Neural cell (in vitro differentiated cells): ENCODE measurements at regions not wholly inside any gene's neighbourhood (a gene's known extent, or its start where the extent isn't known, plus 50 kb on each side); places are given as distances from the start of the nearest gene placed in this dataset.

ENCODE experiments used
- H2AFZ ChIP-seq: fragments of 200-600, 300-800 bp; sonication (generic), shearing (Covaris generic); 2 replicates; pipeline ENCODE4 v1.6.0; 2014; ENCODE audit warnings: low read depth, mild to moderate bottlenecking, antibody characterized with exemption, low read length, moderate library complexity
- H3F3A ChIP-seq: fragments of 200-600 bp; shearing (Covaris generic); 2 replicates; pipeline ENCODE4 v1.6.1; 2016; ENCODE audit warnings: mild to moderate bottlenecking, moderate library complexity, mixed read lengths, antibody characterized with exemption, low read length; ENCODE audit not compliant: insufficient read depth, poor library complexity, severe bottlenecking
- H3K27ac ChIP-seq: fragments of 200-600, 300-800 bp; sonication (generic), shearing (Covaris generic); 2 replicates; pipeline ENCODE4 v1.5.1; 2014; ENCODE audit warnings: mild to moderate bottlenecking, low read length, moderate library complexity
- H3K27me3 ChIP-seq: fragments of 300-800, 200-600 bp; sonication (generic), shearing (Covaris generic); 2 replicates; pipeline ENCODE4 v1.6.0; 2014; ENCODE audit warnings: mild to moderate bottlenecking, low read depth, low read length, moderate library complexity; ENCODE audit not compliant: insufficient read depth
- H3K36me3 ChIP-seq: fragments of 300-800, 200-600 bp; sonication (generic), shearing (Covaris generic); 2 replicates; pipeline ENCODE4 v1.5.1; 2014; ENCODE audit warnings: mild to moderate bottlenecking, antibody characterized with exemption, low read length, moderate library complexity; ENCODE audit not compliant: insufficient read depth
- H3K4me2 ChIP-seq: fragments of 300-800, 200-600 bp; sonication (generic), shearing (Covaris generic); 2 replicates; pipeline ENCODE4 v1.6.0; 2014; ENCODE audit warnings: mild to moderate bottlenecking, low read length
- H3K4me3 ChIP-seq: fragments of 300-800, 200-600 bp; sonication (generic), shearing (Covaris generic); 2 replicates; pipeline ENCODE4 v1.5.1; 2014; ENCODE audit warnings: mild to moderate bottlenecking, low read length, moderate library complexity
- H3K79me2 ChIP-seq: fragments of 200-600 bp; shearing (Covaris generic); replicated peaks from 2 replicates; pipeline ENCODE4 v1.6.0; 2014; ENCODE audit warnings: mild to moderate bottlenecking, low read length, moderate library complexity; ENCODE audit not compliant: insufficient read depth
- H3K9ac ChIP-seq: fragments of 300-800, 200-600 bp; sonication (generic), shearing (Covaris generic); 2 replicates; pipeline ENCODE4 v1.6.1; 2016; ENCODE audit warnings: mild to moderate bottlenecking, low read length, mixed read lengths
- H3K9me2 ChIP-seq: fragments of 200-600 bp; shearing (Covaris generic); 2 replicates; pipeline ENCODE4 v1.6.1; 2016; ENCODE audit warnings: mild to moderate bottlenecking, low read length, mixed read lengths; ENCODE audit not compliant: insufficient read depth
- H3K9me3 ChIP-seq: fragments of 200-600, 300-800 bp; sonication (generic), shearing (Covaris generic); 2 replicates; pipeline ENCODE4 v1.6.1; 2016; ENCODE audit warnings: mild to moderate bottlenecking, mixed run types, low read length, moderate library complexity, mixed read lengths
- H4K20me1 ChIP-seq: fragments of 200-600 bp; shearing (Covaris generic); 2 replicates; pipeline ENCODE4 v1.6.1; 2016; ENCODE audit warnings: mild to moderate bottlenecking, mixed run types; ENCODE audit not compliant: insufficient read depth
- EP300 ChIP-seq: fragments of 450-650 bp; conservative IDR thresholded peaks from 2 replicates; pipeline ENCODE4 v1.6.1; 2014; ENCODE audit warnings: antibody characterized with exemption, mild to moderate bottlenecking, moderate library complexity; ENCODE audit not compliant: poor library complexity, severe bottlenecking
- EZH2 ChIP-seq: fragments of 200-600, 300-800 bp; shearing (Covaris generic), sonication (generic); IDR thresholded peaks from 2 replicates; pipeline ENCODE4 v1.6.1; 2014; ENCODE audit warnings: antibody characterized with exemption, low read length, borderline replicate concordance, mild to moderate bottlenecking; ENCODE audit not compliant: insufficient read depth, poor library complexity, severe bottlenecking
- MXI1 ChIP-seq: fragments of 450-650 bp; conservative IDR thresholded peaks from 2 replicates; pipeline ENCODE4 v1.6.1; 2014; ENCODE audit warnings: antibody characterized with exemption, mild to moderate bottlenecking; ENCODE audit not compliant: poor library complexity, severe bottlenecking
- POLR2AphosphoS5 ChIP-seq: IDR thresholded peaks from 2 replicates; pipeline ENCODE4 v1.6.1; 2012
- RAD21 ChIP-seq: fragments of 450-650 bp; conservative IDR thresholded peaks from 2 replicates; pipeline ENCODE4 v1.6.1; 2014; ENCODE audit warnings: antibody characterized with exemption, mild to moderate bottlenecking, moderate library complexity
- SMC3 ChIP-seq: fragments of 450-650 bp; conservative IDR thresholded peaks from 2 replicates; pipeline ENCODE4 v1.6.1; 2014; ENCODE audit warnings: antibody characterized with exemption, mild to moderate bottlenecking, moderate library complexity; ENCODE audit not compliant: poor library complexity
- TAF1 ChIP-seq: IDR thresholded peaks from 2 replicates; pipeline ENCODE4 v1.6.1; 2012; ENCODE audit warnings: low read depth
- TF ChIP-seq, protein P1 (sequence below): fragments of 450-650 bp; IDR thresholded peaks from 2 replicates; pipeline ENCODE4 v1.5.1; 2014; ENCODE audit warnings: antibody characterized with exemption, mild to moderate bottlenecking, moderate library complexity; ENCODE audit not compliant: poor library complexity, severe bottlenecking
- TF ChIP-seq, protein P2 (sequence below): IDR thresholded peaks from 2 replicates; pipeline ENCODE4 v1.6.1; 2012; ENCODE audit warnings: borderline replicate concordance

DNA sequence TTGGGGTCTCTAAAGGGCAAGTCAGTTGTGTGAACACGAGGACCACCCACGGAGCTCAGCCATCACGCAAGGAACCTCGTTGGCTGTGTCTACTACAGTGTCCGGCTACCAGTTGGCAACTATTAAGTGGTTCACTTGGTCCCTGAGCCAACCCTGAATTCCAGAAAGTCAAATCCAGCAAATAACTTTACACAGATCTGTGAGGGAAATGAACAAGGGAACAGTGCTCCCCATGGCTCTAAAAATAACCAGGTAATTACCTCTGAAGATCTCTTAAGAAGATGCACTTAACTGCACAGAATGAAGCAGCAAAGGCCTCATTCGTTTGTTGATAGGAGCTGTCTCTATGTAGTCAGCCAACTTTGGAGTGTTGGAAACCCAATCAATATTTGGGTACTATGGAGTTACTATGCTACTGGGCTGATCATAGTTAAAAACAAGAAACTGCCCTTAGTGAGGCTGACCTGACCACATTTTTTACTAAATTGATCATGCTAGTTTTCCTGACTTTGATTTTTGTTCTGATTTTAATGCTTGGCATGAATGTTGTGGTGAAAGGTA is 219.1 kb upstream of the LRIG1 start:
- no peaks in the 10 kb centered on the region for H3K79me2 ChIP-seq
- no peaks in the 10 kb centered on the region for H3K9me2 ChIP-seq
- no peaks in the 10 kb centered on the region for H3K36me3 ChIP-seq
- no peaks in the 10 kb centered on the region for H3K27me3 ChIP-seq
- H3K4me3 ChIP-seq, result no peak overlapping the region
- no peaks in the 10 kb centered on the region for H3F3A ChIP-seq
- H4K20me1 ChIP-seq, result no peaks in the 10 kb centered on the region
- TF ChIP-seq SMC3, result no peak
- no peak for TF ChIP-seq EP300
- TF ChIP-seq, protein P1, sequence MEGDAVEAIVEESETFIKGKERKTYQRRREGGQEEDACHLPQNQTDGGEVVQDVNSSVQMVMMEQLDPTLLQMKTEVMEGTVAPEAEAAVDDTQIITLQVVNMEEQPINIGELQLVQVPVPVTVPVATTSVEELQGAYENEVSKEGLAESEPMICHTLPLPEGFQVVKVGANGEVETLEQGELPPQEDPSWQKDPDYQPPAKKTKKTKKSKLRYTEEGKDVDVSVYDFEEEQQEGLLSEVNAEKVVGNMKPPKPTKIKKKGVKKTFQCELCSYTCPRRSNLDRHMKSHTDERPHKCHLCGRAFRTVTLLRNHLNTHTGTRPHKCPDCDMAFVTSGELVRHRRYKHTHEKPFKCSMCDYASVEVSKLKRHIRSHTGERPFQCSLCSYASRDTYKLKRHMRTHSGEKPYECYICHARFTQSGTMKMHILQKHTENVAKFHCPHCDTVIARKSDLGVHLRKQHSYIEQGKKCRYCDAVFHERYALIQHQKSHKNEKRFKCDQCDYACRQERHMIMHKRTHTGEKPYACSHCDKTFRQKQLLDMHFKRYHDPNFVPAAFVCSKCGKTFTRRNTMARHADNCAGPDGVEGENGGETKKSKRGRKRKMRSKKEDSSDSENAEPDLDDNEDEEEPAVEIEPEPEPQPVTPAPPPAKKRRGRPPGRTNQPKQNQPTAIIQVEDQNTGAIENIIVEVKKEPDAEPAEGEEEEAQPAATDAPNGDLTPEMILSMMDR, result no peak
- no peak for TF ChIP-seq EZH2
- no peak for TF ChIP-seq POLR2AphosphoS5
- TF ChIP-seq, protein P2, sequence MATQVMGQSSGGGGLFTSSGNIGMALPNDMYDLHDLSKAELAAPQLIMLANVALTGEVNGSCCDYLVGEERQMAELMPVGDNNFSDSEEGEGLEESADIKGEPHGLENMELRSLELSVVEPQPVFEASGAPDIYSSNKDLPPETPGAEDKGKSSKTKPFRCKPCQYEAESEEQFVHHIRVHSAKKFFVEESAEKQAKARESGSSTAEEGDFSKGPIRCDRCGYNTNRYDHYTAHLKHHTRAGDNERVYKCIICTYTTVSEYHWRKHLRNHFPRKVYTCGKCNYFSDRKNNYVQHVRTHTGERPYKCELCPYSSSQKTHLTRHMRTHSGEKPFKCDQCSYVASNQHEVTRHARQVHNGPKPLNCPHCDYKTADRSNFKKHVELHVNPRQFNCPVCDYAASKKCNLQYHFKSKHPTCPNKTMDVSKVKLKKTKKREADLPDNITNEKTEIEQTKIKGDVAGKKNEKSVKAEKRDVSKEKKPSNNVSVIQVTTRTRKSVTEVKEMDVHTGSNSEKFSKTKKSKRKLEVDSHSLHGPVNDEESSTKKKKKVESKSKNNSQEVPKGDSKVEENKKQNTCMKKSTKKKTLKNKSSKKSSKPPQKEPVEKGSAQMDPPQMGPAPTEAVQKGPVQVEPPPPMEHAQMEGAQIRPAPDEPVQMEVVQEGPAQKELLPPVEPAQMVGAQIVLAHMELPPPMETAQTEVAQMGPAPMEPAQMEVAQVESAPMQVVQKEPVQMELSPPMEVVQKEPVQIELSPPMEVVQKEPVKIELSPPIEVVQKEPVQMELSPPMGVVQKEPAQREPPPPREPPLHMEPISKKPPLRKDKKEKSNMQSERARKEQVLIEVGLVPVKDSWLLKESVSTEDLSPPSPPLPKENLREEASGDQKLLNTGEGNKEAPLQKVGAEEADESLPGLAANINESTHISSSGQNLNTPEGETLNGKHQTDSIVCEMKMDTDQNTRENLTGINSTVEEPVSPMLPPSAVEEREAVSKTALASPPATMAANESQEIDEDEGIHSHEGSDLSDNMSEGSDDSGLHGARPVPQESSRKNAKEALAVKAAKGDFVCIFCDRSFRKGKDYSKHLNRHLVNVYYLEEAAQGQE, result no peak
- no peak for TF ChIP-seq TAF1
- TF ChIP-seq MXI1, result no peak
- TF ChIP-seq RAD21, result no peak
- H3K9me3 ChIP-seq, result no peaks in the 10 kb centered on the region
- H3K4me2 ChIP-seq, result no peak overlapping the region
- no peak overlapping the region for H3K27ac ChIP-seq
- H2AFZ ChIP-seq, result no peak overlapping the region
- H3K9ac ChIP-seq, result no peak overlapping the region

DNA sequence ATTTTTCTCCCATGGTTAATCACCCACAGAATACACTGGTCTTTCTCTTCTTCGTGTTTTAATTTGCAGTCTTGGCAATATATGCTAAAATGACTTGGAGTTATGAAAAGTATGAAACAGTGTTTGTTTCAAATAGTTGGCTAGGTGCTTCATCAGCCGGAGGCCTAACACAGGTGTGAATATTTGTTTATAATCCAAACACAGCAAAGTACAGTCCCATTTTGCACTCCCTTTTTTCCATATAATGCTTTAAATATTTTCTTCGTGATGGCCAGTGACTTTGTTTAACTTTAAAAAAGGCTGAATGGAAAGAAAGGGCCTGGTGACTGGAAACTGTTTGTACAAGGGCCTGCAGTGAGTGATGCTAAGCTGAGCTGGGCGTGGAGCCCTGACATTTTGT is 219.7 kb upstream of the LRIG1 start:
- Histone ChIP-seq H2AFZ (no peak overlapping the region), H3F3A (no peaks in the 10 kb centered on the region), H3K9me2 (no peaks in the 10 kb centered on the region), H3K36me3 (no peaks in the 10 kb centered on the region), H3K79me2 (no peaks in the 10 kb centered on the region), H3K4me3 (no peak overlapping the region), H3K9me3 (no peaks in the 10 kb centered on the region), H3K27ac (no peak overlapping the region), H3K27me3 (no peaks in the 10 kb centered on the region), H3K4me2 (no peak overlapping the region), H4K20me1 (no peaks in the 10 kb centered on the region), H3K9ac (no peak overlapping the region)
- no peak for TF ChIP-seq EZH2
- TF ChIP-seq RAD21, result no peak
- no peak for TF ChIP-seq POLR2AphosphoS5
- TF ChIP-seq MXI1, result no peak
- TF ChIP-seq, protein P1, result no peak
- TF ChIP-seq TAF1, result no peak
- TF ChIP-seq, protein P2, result no peak
- TF ChIP-seq SMC3, result no peak
- no peak for TF ChIP-seq EP300
